H1 (cell line): ENCODE measurements at regions not wholly inside any gene's neighbourhood (a gene's known extent, or its start where the extent isn't known, plus 50 kb on each side); places are given as distances from the start of the nearest gene placed in this dataset.

ENCODE experiments used
- CHD1 ChIP-seq: IDR thresholded peaks from 2 replicates; pipeline ENCODE4 v1.6.1; 2012; ENCODE audit warnings: low read depth, low read length, improper control_type of control experiment
- EZH2 ChIP-seq: fragments of 200-600 bp; sonication (generic); IDR thresholded peaks from 2 replicates; pipeline ENCODE4 v1.7.1; 2012; ENCODE audit warnings: low read depth, mild to moderate bottlenecking, moderate library complexity, low read length, inconsistent platforms; ENCODE audit not compliant: severe bottlenecking
- FOSL1 ChIP-seq: IDR thresholded peaks from 2 replicates; pipeline ENCODE4 v1.6.1; 2011; ENCODE audit warnings: mild to moderate bottlenecking, low read depth, low read length, moderate library complexity; ENCODE audit not compliant: insufficient read depth
- GABPA ChIP-seq: IDR thresholded peaks from 2 replicates; pipeline ENCODE4 v1.6.1; 2011; ENCODE audit warnings: mild to moderate bottlenecking, low read length, moderate library complexity, borderline replicate concordance; ENCODE audit not compliant: insufficient read depth
- JUND ChIP-seq: IDR thresholded peaks from 2 replicates; pipeline ENCODE4 v1.6.1; 2011; ENCODE audit warnings: mild to moderate bottlenecking, improper control_type of control experiment, low read length
- TF ChIP-seq, protein P1 (sequence below): IDR thresholded peaks from 2 replicates; pipeline ENCODE4 v1.6.1; 2011; ENCODE audit warnings: low read depth, mild to moderate bottlenecking, low read length; ENCODE audit not compliant: insufficient read depth

DNA sequence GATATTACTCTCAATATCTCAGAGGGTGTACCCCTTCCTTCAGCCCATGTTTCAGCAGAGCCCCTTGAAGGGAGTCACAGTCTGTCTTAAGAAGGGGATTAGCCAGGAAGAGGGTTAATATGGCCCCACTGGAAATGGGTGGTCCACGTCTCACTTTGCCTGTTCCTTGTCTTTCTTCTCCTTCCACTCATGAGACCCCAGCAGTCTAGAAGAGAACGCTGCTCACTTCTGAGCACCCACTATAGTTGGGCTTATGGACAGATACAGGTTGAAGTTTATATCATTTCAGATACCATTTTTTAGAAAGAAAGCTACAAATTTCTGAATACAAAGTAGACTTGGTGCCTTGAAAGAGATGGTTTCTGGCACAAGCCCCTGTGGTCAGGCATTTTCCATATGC lies 139.3 kb upstream of the API5 start (continued):
- TF ChIP-seq GABPA: no peak
- TF ChIP-seq FOSL1: no peak
- TF ChIP-seq CHD1: no peak
- TF ChIP-seq JUND: no peak
- TF ChIP-seq EZH2: no peak
- TF ChIP-seq, protein P1, sequence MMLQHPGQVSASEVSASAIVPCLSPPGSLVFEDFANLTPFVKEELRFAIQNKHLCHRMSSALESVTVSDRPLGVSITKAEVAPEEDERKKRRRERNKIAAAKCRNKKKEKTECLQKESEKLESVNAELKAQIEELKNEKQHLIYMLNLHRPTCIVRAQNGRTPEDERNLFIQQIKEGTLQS: no peak
